ENCODE measurements at regions not wholly inside any gene's neighbourhood (a gene's known extent, or its start where the extent isn't known, plus 50 kb on each side); places are given as distances from the start of the nearest gene placed in this dataset.

GRCh38 chr18:47323158-47323557 is 71.7 kb upstream of the SKOR2 start:
- TF ChIP-seq POLR2AphosphoS5 (IDR thresholded peaks at IDR 0.05; ENCODE audit: insufficient read depth in 1 of 2, low read depth in 1 of 2) (no peak), POLR2A (IDR thresholded peaks at IDR 0.05) (no peak)
- TF ChIP-seq, protein P1, sequence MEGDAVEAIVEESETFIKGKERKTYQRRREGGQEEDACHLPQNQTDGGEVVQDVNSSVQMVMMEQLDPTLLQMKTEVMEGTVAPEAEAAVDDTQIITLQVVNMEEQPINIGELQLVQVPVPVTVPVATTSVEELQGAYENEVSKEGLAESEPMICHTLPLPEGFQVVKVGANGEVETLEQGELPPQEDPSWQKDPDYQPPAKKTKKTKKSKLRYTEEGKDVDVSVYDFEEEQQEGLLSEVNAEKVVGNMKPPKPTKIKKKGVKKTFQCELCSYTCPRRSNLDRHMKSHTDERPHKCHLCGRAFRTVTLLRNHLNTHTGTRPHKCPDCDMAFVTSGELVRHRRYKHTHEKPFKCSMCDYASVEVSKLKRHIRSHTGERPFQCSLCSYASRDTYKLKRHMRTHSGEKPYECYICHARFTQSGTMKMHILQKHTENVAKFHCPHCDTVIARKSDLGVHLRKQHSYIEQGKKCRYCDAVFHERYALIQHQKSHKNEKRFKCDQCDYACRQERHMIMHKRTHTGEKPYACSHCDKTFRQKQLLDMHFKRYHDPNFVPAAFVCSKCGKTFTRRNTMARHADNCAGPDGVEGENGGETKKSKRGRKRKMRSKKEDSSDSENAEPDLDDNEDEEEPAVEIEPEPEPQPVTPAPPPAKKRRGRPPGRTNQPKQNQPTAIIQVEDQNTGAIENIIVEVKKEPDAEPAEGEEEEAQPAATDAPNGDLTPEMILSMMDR (IDR thresholded peaks at IDR 0.05) = no peak
- no peak overlapping the region for H3K27ac ChIP-seq
- no peaks in the 10 kb centered on the region for H3K36me3 ChIP-seq
- intact Hi-C loops (cut with DNase I) = no loop called here
- no peaks in the 10 kb centered on the region for H3K27me3 ChIP-seq
- DNase-seq (ENCODE audit: extremely low spot score in 2 of 2) = no peak
- H3K4me1 ChIP-seq = no peaks in the 10 kb centered on the region
- no peaks in the 10 kb centered on the region for H3K9me3 ChIP-seq
- H3K4me3 ChIP-seq = no peak overlapping the region

DNA sequence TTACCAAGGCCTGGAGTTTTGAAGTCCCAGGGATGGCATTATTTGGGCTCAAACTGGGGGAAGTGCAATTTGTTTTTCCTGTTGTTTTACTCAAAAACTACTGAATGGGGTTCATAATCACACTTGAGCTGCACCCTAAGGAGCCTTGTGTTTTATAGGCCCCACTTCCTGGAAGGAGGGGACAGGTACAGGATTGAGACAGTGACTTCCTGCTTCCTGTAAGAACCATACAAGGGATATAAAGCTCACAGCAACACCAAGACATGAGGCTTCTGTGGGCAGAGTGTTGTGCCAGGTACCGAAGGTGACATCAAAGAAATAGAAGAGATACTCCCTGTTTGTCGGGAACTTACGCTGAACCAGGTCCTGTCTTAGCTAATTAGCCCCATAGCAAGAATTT is 70.4 kb upstream of the SKOR2 start:
- no peak overlapping the region for H3K27ac ChIP-seq
- no peaks in the 10 kb centered on the region for H3K27me3 ChIP-seq
- intact Hi-C loops (cut with DNase I) = no loop called here
- DNase-seq (ENCODE audit: extremely low spot score in 2 of 2) = no peak
- no peak overlapping the region for H3K4me3 ChIP-seq
- no peaks in the 10 kb centered on the region for H3K4me1 ChIP-seq
- H3K36me3 ChIP-seq = no peaks in the 10 kb centered on the region
- TF ChIP-seq POLR2A (IDR thresholded peaks at IDR 0.05) = no peak
- TF ChIP-seq, protein P1 (IDR thresholded peaks at IDR 0.05) = no peak
- no peak for TF ChIP-seq POLR2AphosphoS5 (IDR thresholded peaks at IDR 0.05; ENCODE audit: insufficient read depth in 1 of 2, low read depth in 1 of 2)
- H3K9me3 ChIP-seq = no peaks in the 10 kb centered on the region

GRCh38 chr18:47317824-47318508 is 66.5 kb upstream of the SKOR2 start:
- intact Hi-C loops (cut with DNase I) = no loop called here

DNA sequence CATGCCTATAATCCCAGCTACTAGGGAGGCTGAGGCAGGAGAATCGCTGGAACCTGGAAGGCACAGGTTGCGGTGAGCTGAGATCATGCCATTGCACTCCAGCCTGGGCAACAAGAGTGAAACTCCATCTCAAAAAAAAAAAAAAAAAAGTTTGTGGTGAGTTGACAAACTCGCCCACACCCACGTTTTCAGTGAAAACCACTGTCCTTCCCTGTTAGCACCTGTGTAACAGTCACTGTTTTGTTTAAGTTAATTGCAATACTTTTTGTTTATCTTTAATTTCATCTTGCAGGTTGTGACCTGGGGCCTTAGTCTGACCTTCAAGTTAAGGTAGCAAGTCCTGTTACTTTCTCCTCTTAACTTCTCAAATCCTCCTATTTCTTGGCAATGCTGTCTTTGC is 65.5 kb upstream of the SKOR2 start:
- Histone ChIP-seq H3K9me3 (no peaks in the 10 kb centered on the region), H3K27me3 (no peaks in the 10 kb centered on the region), H3K4me3 (no peak overlapping the region), H3K36me3 (no peaks in the 10 kb centered on the region), H3K27ac (no peak overlapping the region), H3K4me1 (no peaks in the 10 kb centered on the region)
- TF ChIP-seq, protein P1 (IDR thresholded peaks at IDR 0.05) = no peak
- TF ChIP-seq POLR2AphosphoS5 (IDR thresholded peaks at IDR 0.05; ENCODE audit: insufficient read depth in 1 of 2, low read depth in 1 of 2) (no peak), POLR2A (IDR thresholded peaks at IDR 0.05) (no peak)
- no peak for DNase-seq (ENCODE audit: extremely low spot score in 2 of 2)
- intact Hi-C loops (cut with DNase I) = no loop called here

More at GRCh38 chr18:47317824-47318508, 66.5 kb upstream of the SKOR2 start:
- no peak for DNase-seq (ENCODE audit: extremely low spot score in 2 of 2)
- H3K4me1 ChIP-seq = no peaks in the 10 kb centered on the region
- H3K27me3 ChIP-seq = no peaks in the 10 kb centered on the region
- no peaks in the 10 kb centered on the region for H3K36me3 ChIP-seq
- H3K4me3 ChIP-seq = no peak overlapping the region
- TF ChIP-seq POLR2A (IDR thresholded peaks at IDR 0.05) = no peak
- TF ChIP-seq, protein P1 (IDR thresholded peaks at IDR 0.05) = no peak
- no peak for TF ChIP-seq POLR2AphosphoS5 (IDR thresholded peaks at IDR 0.05; ENCODE audit: insufficient read depth in 1 of 2, low read depth in 1 of 2)
- no peaks in the 10 kb centered on the region for H3K9me3 ChIP-seq
- H3K27ac ChIP-seq = no peak overlapping the region

DNA sequence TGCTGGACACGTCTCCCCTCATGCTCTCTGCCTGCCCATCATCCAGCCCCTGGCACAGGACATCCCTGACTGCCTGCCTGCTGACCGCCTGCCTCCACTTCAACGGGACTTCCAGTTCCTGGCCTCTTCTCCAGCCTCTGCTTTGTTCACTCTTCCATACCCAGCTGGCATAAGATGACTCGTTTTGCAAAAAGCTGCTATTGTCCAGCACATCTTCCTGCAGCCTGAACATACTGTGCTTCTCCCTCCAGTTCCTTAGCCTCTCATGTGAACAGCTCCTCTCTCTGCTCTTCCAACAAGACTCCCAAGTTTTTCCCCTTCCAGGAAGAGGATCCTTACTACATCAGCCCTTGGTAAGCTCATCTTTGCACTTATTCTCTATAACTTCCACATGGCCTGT is 62.4 kb upstream of the SKOR2 start:
- H3K27me3 ChIP-seq = no peaks in the 10 kb centered on the region
- H3K9me3 ChIP-seq = no peaks in the 10 kb centered on the region
- no peak for DNase-seq (ENCODE audit: extremely low spot score in 2 of 2)
- no peaks in the 10 kb centered on the region for H3K4me1 ChIP-seq
- no peak overlapping the region for H3K27ac ChIP-seq
- no peaks in the 10 kb centered on the region for H3K36me3 ChIP-seq
- H3K4me3 ChIP-seq = no peak overlapping the region
- TF ChIP-seq POLR2AphosphoS5 (IDR thresholded peaks at IDR 0.05; ENCODE audit: insufficient read depth in 1 of 2, low read depth in 1 of 2) = no peak
- no peak for TF ChIP-seq POLR2A (IDR thresholded peaks at IDR 0.05)
- TF ChIP-seq, protein P1 (IDR thresholded peaks at IDR 0.05) = no peak
- intact Hi-C loops (cut with DNase I) = no loop called here

Measured in vagina (tissue), 2 donors.